ENCODE measurements at regions not wholly inside any gene's neighbourhood (a gene's known extent, or its start where the extent isn't known, plus 50 kb on each side); places are given as distances from the start of the nearest gene placed in this dataset.

GRCh38 chr12:4106621-4107020 lies 166.9 kb upstream of the CCND2 start:
- no peak for DNase-seq (ENCODE audit: low read depth, low spot score)
- H3K9me3 ChIP-seq (ENCODE audit: control insufficient read depth, insufficient read depth, low read length) = no peaks in the 10 kb centered on the region
- peaks cover 3% of the 10 kb centered on the region for H3K27me3 ChIP-seq (ENCODE audit: control insufficient read depth, insufficient read depth, low read length)
- H3K27ac ChIP-seq (ENCODE audit: low read depth, low read length) = no peak overlapping the region
- ChIA-PET CTCF (interaction anchor here (0.6 to 3.1 kb wide), 13 partner anchors 10 to 188 kb away, joined by 3 to 107 read pairs (median 4); no protein-coding TSS in a partner anchor), POLR2A (no interaction called here)
- H3K4me3 ChIP-seq (ENCODE audit: low read depth, low read length) = no peak overlapping the region
- TF ChIP-seq, protein P1, sequence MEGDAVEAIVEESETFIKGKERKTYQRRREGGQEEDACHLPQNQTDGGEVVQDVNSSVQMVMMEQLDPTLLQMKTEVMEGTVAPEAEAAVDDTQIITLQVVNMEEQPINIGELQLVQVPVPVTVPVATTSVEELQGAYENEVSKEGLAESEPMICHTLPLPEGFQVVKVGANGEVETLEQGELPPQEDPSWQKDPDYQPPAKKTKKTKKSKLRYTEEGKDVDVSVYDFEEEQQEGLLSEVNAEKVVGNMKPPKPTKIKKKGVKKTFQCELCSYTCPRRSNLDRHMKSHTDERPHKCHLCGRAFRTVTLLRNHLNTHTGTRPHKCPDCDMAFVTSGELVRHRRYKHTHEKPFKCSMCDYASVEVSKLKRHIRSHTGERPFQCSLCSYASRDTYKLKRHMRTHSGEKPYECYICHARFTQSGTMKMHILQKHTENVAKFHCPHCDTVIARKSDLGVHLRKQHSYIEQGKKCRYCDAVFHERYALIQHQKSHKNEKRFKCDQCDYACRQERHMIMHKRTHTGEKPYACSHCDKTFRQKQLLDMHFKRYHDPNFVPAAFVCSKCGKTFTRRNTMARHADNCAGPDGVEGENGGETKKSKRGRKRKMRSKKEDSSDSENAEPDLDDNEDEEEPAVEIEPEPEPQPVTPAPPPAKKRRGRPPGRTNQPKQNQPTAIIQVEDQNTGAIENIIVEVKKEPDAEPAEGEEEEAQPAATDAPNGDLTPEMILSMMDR (IDR thresholded peaks at IDR 0.05; ENCODE audit: low read depth, low read length) = no peak

- no peaks in the 10 kb centered on the region for H3K9me3 ChIP-seq (ENCODE audit: control insufficient read depth, insufficient read depth, low read length)
- CTCF ChIA-PET = interaction anchor here (2.5 kb wide), 1 partner anchor 172 kb away, joined by 21 read pairs; no protein-coding TSS in a partner anchor
- no peak for DNase-seq (ENCODE audit: low read depth, low spot score)
- H3K4me3 ChIP-seq (ENCODE audit: low read depth, low read length) = no peak overlapping the region
- POLR2A ChIA-PET = no interaction called here
- TF ChIP-seq, protein P1 (IDR thresholded peaks at IDR 0.05; ENCODE audit: low read depth, low read length) = no peak
- H3K27ac ChIP-seq (ENCODE audit: low read depth, low read length) = no peak overlapping the region
- no peaks in the 10 kb centered on the region for H3K27me3 ChIP-seq (ENCODE audit: control insufficient read depth, insufficient read depth, low read length)
These were observed 168.8 kb upstream of the CCND2 start for GRCh38 chr12:4104722-4105244.

DNA sequence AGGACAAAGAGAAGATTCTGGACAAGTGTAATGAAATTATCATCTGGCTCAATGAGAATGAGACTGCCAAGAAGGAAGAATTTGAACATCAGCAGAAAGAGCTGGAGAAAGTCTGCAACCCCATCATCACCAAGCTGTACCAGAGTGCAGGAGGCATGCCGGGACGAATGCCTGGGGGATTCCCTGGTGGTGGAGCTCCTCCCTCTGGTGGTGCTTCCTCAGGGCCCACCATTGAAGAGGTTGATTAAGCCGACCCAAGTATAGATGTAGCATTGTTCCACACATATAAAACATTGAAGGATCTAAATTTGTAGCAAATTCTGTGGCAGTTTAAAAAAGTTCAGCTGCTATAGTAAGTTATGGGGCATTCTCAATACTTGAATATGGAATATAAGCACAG lies 174.3 kb upstream of the CCND2 start:
- H3K4me3 ChIP-seq (ENCODE audit: low read depth, low read length) = no peak overlapping the region
- DNase-seq (ENCODE audit: low read depth, low spot score) = no peak
- TF ChIP-seq, protein P1 (IDR thresholded peaks at IDR 0.05; ENCODE audit: low read depth, low read length) = no peak
- no peaks in the 10 kb centered on the region for H3K27me3 ChIP-seq (ENCODE audit: control insufficient read depth, insufficient read depth, low read length)
- H3K9me3 ChIP-seq (ENCODE audit: control insufficient read depth, insufficient read depth, low read length) = no peaks in the 10 kb centered on the region
- POLR2A ChIA-PET = no interaction called here
- CTCF ChIA-PET = no interaction called here
- H3K27ac ChIP-seq (ENCODE audit: low read depth, low read length) = no peak overlapping the region

DNA sequence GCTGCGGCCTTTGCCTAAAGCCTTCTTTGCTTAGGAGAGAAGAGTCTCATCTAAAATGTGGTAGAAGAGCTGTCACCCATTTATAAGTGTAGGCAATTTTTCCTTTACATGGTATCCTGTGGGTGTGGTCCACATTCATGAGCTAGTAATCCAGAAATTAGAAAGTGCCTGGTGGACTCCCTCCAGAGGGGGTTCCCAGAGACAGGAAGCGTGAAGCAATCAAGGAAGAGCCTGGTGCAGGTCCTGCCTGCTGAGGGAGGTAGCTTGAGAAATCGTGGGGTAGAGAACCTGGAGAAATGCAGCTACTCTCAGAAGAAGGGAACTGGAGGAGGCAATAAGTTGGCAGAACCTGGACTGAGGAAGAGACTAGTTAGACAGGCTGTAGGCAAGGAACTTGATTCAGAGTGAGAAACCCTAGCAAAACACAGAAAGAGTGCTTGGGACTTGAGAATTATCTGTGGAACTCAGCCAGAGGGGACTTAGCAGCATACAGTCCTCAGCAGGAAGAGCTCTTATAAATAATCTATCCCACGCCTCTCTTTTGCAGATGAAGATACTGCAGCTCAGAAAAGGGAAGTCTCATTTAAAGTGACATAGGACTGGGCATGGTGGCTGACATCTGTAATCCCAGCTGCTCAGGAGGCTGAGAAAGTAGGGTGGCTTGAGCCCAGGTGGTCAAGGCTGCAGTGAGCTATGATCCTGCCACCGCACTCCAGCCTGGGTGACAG lies 182.4 kb upstream of the CCND2 start:
- Histone ChIP-seq H3K27me3 (ENCODE audit: control insufficient read depth, insufficient read depth, low read length) (no peaks in the 10 kb centered on the region), H3K9me3 (ENCODE audit: control insufficient read depth, insufficient read depth, low read length) (no peaks in the 10 kb centered on the region), H3K4me3 (ENCODE audit: low read depth, low read length) (no peak overlapping the region), H3K27ac (ENCODE audit: low read depth, low read length) (no peak overlapping the region)
- ChIA-PET CTCF (interaction anchor here (0.7 kb wide), 1 partner anchor 95 kb away, joined by 3 read pairs; no protein-coding TSS in a partner anchor), POLR2A (no interaction called here)
- DNase-seq (ENCODE audit: low read depth, low spot score) = no peak
- TF ChIP-seq, protein P1 (IDR thresholded peaks at IDR 0.05; ENCODE audit: low read depth, low read length) = no peak

- Histone ChIP-seq H3K27ac (ENCODE audit: low read depth, low read length) (no peak overlapping the region), H3K9me3 (ENCODE audit: control insufficient read depth, insufficient read depth, low read length) (no peaks in the 10 kb centered on the region), H3K27me3 (ENCODE audit: control insufficient read depth, insufficient read depth, low read length) (no peaks in the 10 kb centered on the region), H3K4me3 (ENCODE audit: low read depth, low read length) (no peak overlapping the region)
- POLR2A ChIA-PET = no interaction called here
- no peak for DNase-seq (ENCODE audit: low read depth, low spot score)
- TF ChIP-seq, protein P1 (IDR thresholded peaks at IDR 0.05; ENCODE audit: low read depth, low read length) = no peak
- CTCF ChIA-PET = interaction anchor here (1.2 to 1.6 kb wide), 2 partner anchors 18 to 187 kb away, joined by 3 to 8 read pairs; no protein-coding TSS in a partner anchor
These were observed 183.6 kb upstream of the CCND2 start for GRCh38 chr12:4089956-4090355.

All from AG04450 (cell line).